ENCODE measurements at regions not wholly inside any gene's neighbourhood (a gene's known extent, or its start where the extent isn't known, plus 50 kb on each side); places are given as distances from the start of the nearest gene placed in this dataset.

DNA sequence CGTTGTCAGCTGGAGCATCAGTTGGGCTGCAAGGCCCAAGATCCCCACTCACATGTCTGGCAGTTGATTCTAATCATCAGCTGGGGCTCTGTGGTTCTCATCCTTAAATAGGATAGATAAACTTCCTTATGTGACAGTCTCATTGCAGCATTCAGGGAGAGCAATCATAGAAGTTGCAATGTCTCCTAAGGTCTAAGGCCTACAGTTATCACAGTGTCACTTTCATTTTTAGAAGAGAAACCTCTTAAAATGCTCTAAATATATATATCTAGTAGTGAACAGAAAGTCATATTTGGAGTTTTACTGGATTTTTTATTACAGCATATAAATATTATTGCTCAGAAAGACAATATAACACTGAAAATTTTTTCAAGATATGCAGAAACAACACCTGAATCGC lies 226.0 kb upstream of the PPP1R2C start:
- ChIA-PET CTCF (no interaction called here), POLR2A (no interaction called here)
- no peak for DNase-seq (ENCODE audit: extremely low spot score)
- TF ChIP-seq FOXK2 (IDR thresholded peaks at IDR 0.05): no peak
- TF ChIP-seq, protein P1, sequence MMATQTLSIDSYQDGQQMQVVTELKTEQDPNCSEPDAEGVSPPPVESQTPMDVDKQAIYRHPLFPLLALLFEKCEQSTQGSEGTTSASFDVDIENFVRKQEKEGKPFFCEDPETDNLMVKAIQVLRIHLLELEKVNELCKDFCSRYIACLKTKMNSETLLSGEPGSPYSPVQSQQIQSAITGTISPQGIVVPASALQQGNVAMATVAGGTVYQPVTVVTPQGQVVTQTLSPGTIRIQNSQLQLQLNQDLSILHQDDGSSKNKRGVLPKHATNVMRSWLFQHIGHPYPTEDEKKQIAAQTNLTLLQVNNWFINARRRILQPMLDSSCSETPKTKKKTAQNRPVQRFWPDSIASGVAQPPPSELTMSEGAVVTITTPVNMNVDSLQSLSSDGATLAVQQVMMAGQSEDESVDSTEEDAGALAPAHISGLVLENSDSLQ (IDR thresholded peaks at IDR 0.05): no peak
- no peak for TF ChIP-seq BHLHE40 (IDR thresholded peaks at IDR 0.05; ENCODE audit: borderline replicate concordance)
- TF ChIP-seq HDGF (IDR thresholded peaks at IDR 0.05; ENCODE audit: borderline replicate concordance): no peak
- TF ChIP-seq TARDBP (IDR thresholded peaks at IDR 0.05): no peak
- TF ChIP-seq ZNF384 (IDR thresholded peaks at IDR 0.05): no peak
- TF ChIP-seq ELF4 (IDR thresholded peaks at IDR 0.05): no peak
- TF ChIP-seq L3MBTL2 (conservative IDR thresholded peaks at IDR 0.05): no peak
- no peak for TF ChIP-seq FOXA1 (IDR thresholded peaks at IDR 0.05)
- TF ChIP-seq SP1 (IDR thresholded peaks at IDR 0.05): no peak
- TF ChIP-seq LEF1 (IDR thresholded peaks at IDR 0.05; ENCODE audit: borderline replicate concordance): no peak
- no peak for TF ChIP-seq NFRKB (IDR thresholded peaks at IDR 0.05)
- no peak for TF ChIP-seq CTBP1 (IDR thresholded peaks at IDR 0.05; ENCODE audit: borderline replicate concordance)
- no peak for TF ChIP-seq FOXM1 (IDR thresholded peaks at IDR 0.05; ENCODE audit: borderline replicate concordance)
- no peak for TF ChIP-seq ARNT (IDR thresholded peaks at IDR 0.05)
- no peak for TF ChIP-seq SUZ12 (IDR thresholded peaks at IDR 0.05)

GRCh38 chrX:43005561-43005960 lies 227.6 kb upstream of the PPP1R2C start:
- no peak for DNase-seq (ENCODE audit: extremely low spot score)
- ChIA-PET CTCF (no interaction called here), POLR2A (no interaction called here)
- TF ChIP-seq BHLHE40 (IDR thresholded peaks at IDR 0.05; ENCODE audit: borderline replicate concordance) (no peak), L3MBTL2 (conservative IDR thresholded peaks at IDR 0.05) (no peak), HDGF (IDR thresholded peaks at IDR 0.05; ENCODE audit: borderline replicate concordance) (no peak), LEF1 (IDR thresholded peaks at IDR 0.05; ENCODE audit: borderline replicate concordance) (no peak), FOXK2 (IDR thresholded peaks at IDR 0.05) (no peak), ELF4 (IDR thresholded peaks at IDR 0.05) (no peak), ARNT (IDR thresholded peaks at IDR 0.05) (no peak), FOXA1 (IDR thresholded peaks at IDR 0.05) (no peak), TARDBP (IDR thresholded peaks at IDR 0.05) (no peak), ZNF384 (IDR thresholded peaks at IDR 0.05) (no peak), FOXM1 (IDR thresholded peaks at IDR 0.05; ENCODE audit: borderline replicate concordance) (no peak), SUZ12 (IDR thresholded peaks at IDR 0.05) (no peak), SP1 (IDR thresholded peaks at IDR 0.05) (no peak), CTBP1 (IDR thresholded peaks at IDR 0.05; ENCODE audit: borderline replicate concordance) (no peak), NFRKB (IDR thresholded peaks at IDR 0.05) (no peak)
- TF ChIP-seq, protein P1 (IDR thresholded peaks at IDR 0.05): no peak

DNA sequence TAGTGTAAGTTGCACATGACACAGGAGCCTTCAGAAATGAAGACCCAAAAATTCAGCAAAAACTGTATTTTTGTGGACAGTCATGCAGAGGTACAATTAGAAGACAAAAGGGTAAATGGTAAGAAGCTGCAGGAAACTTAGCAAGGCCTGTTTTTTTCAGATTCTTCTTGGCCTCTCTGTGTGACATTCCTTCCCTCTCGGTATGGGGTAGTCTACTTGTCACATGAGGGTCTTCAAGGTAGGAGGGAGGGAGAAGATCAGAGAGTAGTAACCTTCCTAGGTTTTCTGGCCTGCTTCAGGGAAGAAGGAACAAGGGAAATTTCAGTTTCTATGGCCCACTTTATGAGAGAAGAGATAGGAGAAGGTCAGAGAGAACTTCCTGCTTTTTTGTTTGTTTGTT lies 230.4 kb upstream of the PPP1R2C start:
- DNase-seq (ENCODE audit: extremely low spot score): no peak
- ChIA-PET CTCF (no interaction called here), POLR2A (no interaction called here)

DNA sequence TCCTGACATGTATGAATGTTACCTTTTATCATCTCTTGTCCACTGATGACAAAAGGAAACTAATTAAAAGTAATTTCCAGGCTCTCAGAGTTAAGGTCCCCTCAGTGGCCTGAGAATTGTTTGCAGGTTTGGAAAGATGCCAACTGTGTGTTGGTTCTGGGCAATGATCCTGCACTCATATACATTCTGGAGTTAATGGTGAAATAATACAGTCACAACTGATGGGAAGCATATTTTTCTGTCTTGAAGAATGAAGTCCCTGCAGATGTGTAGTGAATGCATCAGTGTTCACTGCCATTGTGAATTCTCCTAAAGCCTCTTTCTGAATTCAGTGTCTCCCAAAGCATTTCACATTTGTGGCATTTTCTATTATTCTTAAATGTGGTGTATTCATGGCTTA lies 238.1 kb upstream of the PPP1R2C start:
- DNase-seq (ENCODE audit: extremely low spot score): no peak
- ChIA-PET POLR2A (no interaction called here), CTCF (no interaction called here)
- TF ChIP-seq LEF1 (IDR thresholded peaks at IDR 0.05; ENCODE audit: borderline replicate concordance) (no peak), TARDBP (IDR thresholded peaks at IDR 0.05) (no peak), FOXM1 (IDR thresholded peaks at IDR 0.05; ENCODE audit: borderline replicate concordance) (no peak), FOXA1 (IDR thresholded peaks at IDR 0.05) (no peak), ZNF384 (IDR thresholded peaks at IDR 0.05) (no peak), ELF4 (IDR thresholded peaks at IDR 0.05) (no peak), ARNT (IDR thresholded peaks at IDR 0.05) (no peak), FOXK2 (IDR thresholded peaks at IDR 0.05) (no peak), NFRKB (IDR thresholded peaks at IDR 0.05) (no peak), L3MBTL2 (conservative IDR thresholded peaks at IDR 0.05) (no peak), SP1 (IDR thresholded peaks at IDR 0.05) (no peak), HDGF (IDR thresholded peaks at IDR 0.05; ENCODE audit: borderline replicate concordance) (no peak), BHLHE40 (IDR thresholded peaks at IDR 0.05; ENCODE audit: borderline replicate concordance) (no peak), CTBP1 (IDR thresholded peaks at IDR 0.05; ENCODE audit: borderline replicate concordance) (no peak), SUZ12 (IDR thresholded peaks at IDR 0.05) (no peak)

More for the DNA sequence above, 230.4 kb upstream of the PPP1R2C start:
- TF ChIP-seq CTBP1 (IDR thresholded peaks at IDR 0.05; ENCODE audit: borderline replicate concordance) (no peak), SUZ12 (IDR thresholded peaks at IDR 0.05) (no peak), FOXM1 (IDR thresholded peaks at IDR 0.05; ENCODE audit: borderline replicate concordance) (no peak), FOXK2 (IDR thresholded peaks at IDR 0.05) (no peak), FOXA1 (IDR thresholded peaks at IDR 0.05) (no peak), ZNF384 (IDR thresholded peaks at IDR 0.05) (no peak), ARNT (IDR thresholded peaks at IDR 0.05) (no peak), HDGF (IDR thresholded peaks at IDR 0.05; ENCODE audit: borderline replicate concordance) (no peak), ELF4 (IDR thresholded peaks at IDR 0.05) (no peak), BHLHE40 (IDR thresholded peaks at IDR 0.05; ENCODE audit: borderline replicate concordance) (no peak), LEF1 (IDR thresholded peaks at IDR 0.05; ENCODE audit: borderline replicate concordance) (no peak), TARDBP (IDR thresholded peaks at IDR 0.05) (no peak), NFRKB (IDR thresholded peaks at IDR 0.05) (no peak), SP1 (IDR thresholded peaks at IDR 0.05) (no peak)
- TF ChIP-seq, protein P1 (IDR thresholded peaks at IDR 0.05): no peak

DNA sequence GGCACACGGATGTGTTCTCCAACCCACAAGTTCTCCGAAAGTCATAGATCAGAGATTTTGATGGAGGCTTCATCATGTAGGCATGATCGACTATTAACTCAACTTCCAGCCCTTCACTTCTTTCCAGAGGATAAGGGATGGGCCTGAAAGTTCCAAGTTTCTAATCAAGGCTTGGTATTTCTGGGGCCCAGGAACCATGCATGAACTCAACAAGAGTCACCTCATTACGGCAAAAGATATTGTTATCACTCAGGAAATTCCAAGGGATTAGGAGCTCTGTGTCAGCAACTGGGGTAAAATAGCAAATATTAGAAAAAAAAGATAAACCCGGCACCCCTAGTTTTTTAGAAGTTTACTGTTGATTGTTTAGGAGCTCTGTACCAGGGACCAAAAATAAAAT lies 240.1 kb upstream of the PPP1R2C start:
- DNase-seq (ENCODE audit: extremely low spot score): no peak
- TF ChIP-seq NFRKB (IDR thresholded peaks at IDR 0.05) (no peak), LEF1 (IDR thresholded peaks at IDR 0.05; ENCODE audit: borderline replicate concordance) (no peak), ARNT (IDR thresholded peaks at IDR 0.05) (no peak), FOXA1 (IDR thresholded peaks at IDR 0.05) (no peak), ZNF384 (IDR thresholded peaks at IDR 0.05) (no peak), FOXM1 (IDR thresholded peaks at IDR 0.05; ENCODE audit: borderline replicate concordance) (no peak), BHLHE40 (IDR thresholded peaks at IDR 0.05; ENCODE audit: borderline replicate concordance) (no peak), HDGF (IDR thresholded peaks at IDR 0.05; ENCODE audit: borderline replicate concordance) (no peak), ELF4 (IDR thresholded peaks at IDR 0.05) (no peak), CTBP1 (IDR thresholded peaks at IDR 0.05; ENCODE audit: borderline replicate concordance) (no peak), TARDBP (IDR thresholded peaks at IDR 0.05) (no peak), L3MBTL2 (conservative IDR thresholded peaks at IDR 0.05) (no peak), FOXK2 (IDR thresholded peaks at IDR 0.05) (no peak), SUZ12 (IDR thresholded peaks at IDR 0.05) (no peak)
- TF ChIP-seq, protein P1 (IDR thresholded peaks at IDR 0.05): no peak
- POLR2A ChIA-PET: no interaction called here
- CTCF ChIA-PET: no interaction called here

Measured in HEK293T (cell line).